CD4-positive, alpha-beta T cell treated with Interleukin-21 for 1 hour (primary cell): ENCODE measurements at regions not wholly inside any gene's neighbourhood (a gene's known extent, or its start where the extent isn't known, plus 50 kb on each side); places are given as distances from the start of the nearest gene placed in this dataset.
"Not testable (repeated sequence)": the region's sequence is repeated elsewhere in the genome, so short reads cannot be mapped to it uniquely, and the experiment has no call there.

ENCODE experiments used
- DNase-seq: peaks from one replicate; pipeline ENCODE4 v3.0.0-alpha.2; 2020

- DNase-seq = no peak
These were observed 1565.1 kb downstream of the SI start for GRCh38 chr3:163513149-163513657.

DNA sequence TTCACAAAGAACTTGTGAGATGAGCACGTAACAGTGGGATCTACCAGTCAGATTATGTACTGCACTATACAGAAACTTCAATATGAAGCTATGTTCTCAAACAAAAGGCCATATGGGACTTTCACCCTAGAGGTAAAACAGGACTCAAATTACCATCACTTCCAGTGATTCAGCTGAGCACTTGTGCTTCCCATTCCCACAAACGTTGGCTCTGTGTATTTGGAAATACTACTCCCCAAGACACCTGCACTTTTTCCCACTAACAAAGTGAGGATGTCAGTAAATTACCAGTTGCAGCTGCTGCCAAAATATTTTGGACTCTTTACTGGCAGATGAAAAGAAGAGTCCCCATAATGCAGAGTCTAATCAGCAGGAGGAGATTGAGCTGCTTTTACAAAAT is 1570.1 kb downstream of the SI start:
- DNase-seq = no peak

- DNase-seq = no peak
These were observed 1573.3 kb downstream of the SI start for GRCh38 chr3:163504974-163505373.

DNA sequence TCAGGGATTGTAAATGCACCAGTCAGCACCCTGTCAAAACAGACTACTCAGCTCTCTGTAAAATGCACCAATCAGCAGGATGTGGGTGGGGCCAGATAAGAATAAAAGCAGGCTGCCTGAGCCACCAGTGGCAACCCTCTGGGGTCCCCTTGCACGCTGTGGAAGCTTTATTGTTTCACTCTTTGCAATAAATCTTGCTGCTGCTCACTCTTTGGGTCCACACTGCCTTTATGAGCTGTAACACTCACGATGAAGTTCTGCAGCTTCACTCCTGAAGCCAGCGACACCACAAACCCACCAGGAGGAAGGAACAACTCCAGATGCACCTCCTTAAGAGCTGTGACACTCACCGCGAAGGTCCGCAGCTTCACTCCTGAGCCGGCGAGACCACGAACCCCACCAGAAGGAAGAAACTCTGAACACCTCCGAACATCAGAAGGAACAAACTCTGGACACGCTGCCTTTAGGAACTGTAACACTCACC is 1578.5 kb downstream of the SI start:
- DNase-seq = not testable (repeated sequence)

DNA sequence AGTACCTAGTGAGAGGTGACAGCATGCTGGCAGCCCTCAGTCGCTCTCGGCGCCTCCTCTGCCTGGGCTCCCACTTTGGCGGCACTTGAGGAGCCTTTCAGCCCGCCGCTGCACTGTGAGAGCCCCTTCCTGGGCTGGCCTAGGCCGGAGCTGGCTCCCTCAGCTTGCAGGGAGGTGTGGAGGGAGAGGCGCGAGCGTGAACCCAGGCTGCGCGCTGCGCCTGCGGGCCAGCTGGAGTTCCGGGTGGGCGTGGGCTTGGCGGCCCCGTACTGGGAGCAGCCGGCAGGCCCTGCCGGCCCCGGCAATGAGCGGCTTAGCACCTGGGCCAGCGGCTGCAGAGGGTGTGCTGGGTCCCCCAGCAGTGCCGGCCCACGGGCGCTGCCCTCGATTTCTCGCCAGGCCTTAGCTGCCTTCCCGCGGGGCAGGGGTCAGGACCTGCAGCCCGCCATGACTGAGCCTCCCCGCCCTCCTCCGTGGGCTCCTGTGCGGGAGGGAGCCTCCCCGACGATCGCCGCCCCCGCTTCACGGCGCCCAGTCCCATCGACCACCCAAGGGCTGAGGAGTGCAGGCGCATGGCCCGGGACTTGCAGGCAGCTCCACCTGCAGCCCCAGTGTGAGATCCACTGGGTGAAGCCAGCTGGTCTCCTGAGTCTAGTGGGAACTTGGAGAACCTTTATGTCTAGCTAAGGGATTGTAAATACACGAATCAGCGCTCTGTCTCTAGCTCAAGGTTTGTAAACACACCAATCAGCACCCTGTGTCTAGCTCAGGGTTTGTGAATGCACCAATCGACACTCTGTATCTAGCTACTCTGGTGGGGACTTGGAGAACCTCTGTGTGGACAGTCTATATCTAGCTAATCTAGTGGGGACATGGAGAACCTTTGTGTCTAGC is 1579.2 kb downstream of the SI start:
- DNase-seq = not testable (repeated sequence)

GRCh38 chr3:163491714-163492113 is 1586.6 kb downstream of the SI start:
- no peak for DNase-seq

- no peak for DNase-seq
These were observed 1588.2 kb downstream of the SI start for GRCh38 chr3:163490119-163490518.

GRCh38 chr3:163482695-163483094 is 1595.6 kb downstream of the SI start:
- no peak for DNase-seq

DNA sequence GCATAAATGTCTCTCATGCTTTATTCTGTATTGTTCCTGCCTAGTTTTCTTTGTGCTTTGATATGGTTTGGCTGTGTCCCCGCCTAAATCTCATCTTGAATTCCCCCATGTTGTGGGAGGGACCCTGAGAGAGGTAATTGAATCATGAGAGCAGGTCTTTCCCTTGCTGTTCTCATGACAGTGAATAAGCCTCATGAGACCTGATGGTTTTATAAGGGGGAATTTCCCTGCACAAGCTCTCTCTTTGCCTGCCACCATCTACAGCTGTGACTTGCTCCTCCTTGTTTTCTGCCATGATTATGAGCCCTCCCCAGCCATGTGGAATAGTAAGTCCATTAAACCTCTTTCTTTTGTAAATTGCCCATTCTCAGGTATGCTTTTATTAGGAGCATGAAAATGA is 1596.6 kb downstream of the SI start:
- DNase-seq = no peak

- no peak for DNase-seq
These were observed 1602.1 kb downstream of the SI start for GRCh38 chr3:163476179-163476578.

GRCh38 chr3:163474766-163475165 is 1603.5 kb downstream of the SI start:
- DNase-seq = no peak

GRCh38 chr3:163468531-163469335 is 1609.6 kb downstream of the SI start:
- DNase-seq = no peak

- no peak for DNase-seq
These were observed 1615.8 kb downstream of the SI start for GRCh38 chr3:163462446-163462845.

- DNase-seq = no peak
These were observed 1627.6 kb downstream of the SI start for GRCh38 chr3:163450698-163451097.

DNA sequence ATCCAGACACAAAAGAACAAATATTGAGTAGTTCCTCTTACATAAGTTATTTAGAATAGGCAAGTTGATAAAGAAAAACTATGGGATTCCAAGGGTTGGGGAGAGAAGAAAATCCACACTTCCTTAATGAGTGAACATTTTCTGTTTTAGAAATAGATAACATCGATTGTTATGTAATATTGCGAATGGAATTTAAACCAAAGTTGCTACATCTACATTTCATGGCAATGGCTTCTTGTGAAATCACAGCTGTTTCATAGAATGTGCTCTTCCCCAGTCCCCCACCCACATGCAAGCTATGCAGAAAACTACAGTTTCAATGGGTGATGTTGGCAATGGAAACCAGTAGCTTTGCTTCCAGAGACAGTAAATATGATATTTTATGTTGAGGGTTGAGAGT is 1639.5 kb downstream of the SI start:
- DNase-seq = no peak

- DNase-seq = no peak
These were observed 1655.6 kb downstream of the SI start for GRCh38 chr3:163422671-163423070.

DNA sequence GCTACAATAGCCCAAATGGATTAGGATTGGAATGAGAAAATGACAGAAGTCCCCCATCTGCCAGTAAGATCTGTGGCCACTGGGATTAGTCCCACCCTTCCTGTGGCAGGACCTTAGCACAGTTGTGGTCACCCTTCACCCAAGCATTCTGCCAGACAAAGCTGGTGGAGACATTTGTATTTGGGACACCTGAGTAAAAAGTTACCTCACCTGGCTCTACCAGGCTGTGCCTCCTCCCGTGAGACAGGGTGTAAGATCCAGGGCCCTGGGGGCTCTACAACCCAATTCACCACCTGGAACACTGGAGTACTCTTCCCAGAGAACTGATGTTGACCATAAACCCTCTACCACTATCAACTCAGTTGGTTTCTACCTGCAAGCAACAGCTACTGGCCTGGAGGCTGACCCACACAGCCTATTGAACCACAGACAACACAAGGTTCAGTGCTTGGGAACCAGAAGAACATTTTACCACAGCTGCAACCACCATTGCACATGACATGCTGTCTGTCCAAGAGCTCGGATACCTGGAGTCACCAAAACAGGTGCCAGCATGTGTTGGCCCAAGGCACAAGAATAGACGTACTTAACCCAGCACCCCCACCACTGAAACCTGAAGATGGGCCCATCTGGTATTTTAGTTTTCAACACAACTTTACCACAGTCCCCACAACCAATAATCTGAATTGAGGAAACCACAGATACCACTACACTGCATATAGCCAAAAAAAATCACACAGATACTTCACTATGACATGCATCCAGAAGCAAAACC is 1686.7 kb downstream of the SI start:
- no peak for DNase-seq

DNA sequence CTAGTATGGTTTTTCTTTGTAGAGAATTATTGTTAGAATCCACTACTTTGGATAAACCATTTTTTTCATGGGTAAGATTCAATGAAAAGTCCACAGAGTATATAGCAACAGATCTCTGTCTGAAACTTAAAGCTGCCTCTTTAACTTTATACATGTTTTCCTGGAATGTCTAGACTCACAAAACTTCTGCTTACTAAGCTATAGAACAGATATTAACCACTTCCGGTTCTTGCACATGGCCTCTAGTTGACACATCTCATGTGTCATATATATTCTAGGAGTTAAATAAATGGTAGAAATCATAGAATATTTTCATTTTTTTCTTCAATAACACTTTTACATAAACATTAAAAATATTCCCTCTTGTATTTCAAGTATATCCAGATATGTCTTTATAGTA is 1693.9 kb downstream of the SI start:
- DNase-seq = no peak

- no peak for DNase-seq
These were observed 1696.1 kb downstream of the SI start for GRCh38 chr3:163382183-163382582.

- DNase-seq = no peak
These were observed 1710.1 kb downstream of the SI start for GRCh38 chr3:163368168-163368567.

DNA sequence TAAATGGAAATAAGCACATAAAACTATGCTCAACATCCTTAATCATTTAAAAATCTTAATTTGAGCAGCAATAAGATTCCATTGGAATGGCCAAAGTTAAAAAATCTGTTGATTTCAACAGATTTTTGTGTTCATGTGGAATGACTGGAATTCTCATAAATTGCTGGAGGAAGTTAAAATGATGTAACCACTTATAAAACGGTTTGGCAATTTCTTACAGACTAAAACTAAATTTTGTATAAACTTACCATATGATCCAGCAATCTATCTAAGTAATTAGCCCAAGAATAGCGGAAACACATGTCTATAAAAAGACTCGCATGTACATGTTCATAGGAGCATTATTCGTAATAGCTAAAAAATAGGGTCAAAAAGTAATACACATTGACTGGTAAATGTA is 1713.6 kb downstream of the SI start:
- no peak for DNase-seq

GRCh38 chr3:163362151-163362550 is 1716.1 kb downstream of the SI start:
- DNase-seq = no peak

DNA sequence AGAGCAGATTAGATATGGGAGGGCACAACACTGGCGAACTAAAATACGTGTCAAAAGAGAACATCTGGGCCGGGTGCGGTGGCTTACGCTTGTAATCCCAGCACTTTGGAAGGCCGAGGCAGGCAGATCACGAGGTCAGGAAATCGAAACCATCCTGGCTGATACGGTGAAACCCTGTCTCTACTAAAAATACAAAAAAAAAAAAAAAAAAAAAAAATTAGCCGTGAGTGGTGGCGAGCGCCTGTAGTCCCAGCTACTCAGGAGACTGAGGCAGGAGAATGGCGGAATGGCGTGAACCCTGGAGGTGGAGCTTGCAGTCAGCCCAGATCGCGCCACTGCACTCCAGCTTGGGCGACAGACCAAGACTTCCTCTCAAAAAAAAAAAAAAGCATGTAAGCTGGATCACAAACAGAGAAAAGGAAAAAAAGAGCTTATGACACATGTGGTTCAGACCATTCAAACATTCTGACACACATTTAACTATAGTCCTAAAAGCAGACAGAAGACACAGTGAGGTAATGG is 1716.9 kb downstream of the SI start:
- DNase-seq = not testable (repeated sequence)
